Skeletal muscle satellite cell (primary cell): ENCODE measurements at regions not wholly inside any gene's neighbourhood (a gene's known extent, or its start where the extent isn't known, plus 50 kb on each side); places are given as distances from the start of the nearest gene placed in this dataset.

ENCODE experiments used
- H3K27me3 ChIP-seq: 2 replicates; pipeline ENCODE4 v1.7.0; 2013; ENCODE audit warnings: low read length; ENCODE audit not compliant: control insufficient read depth, insufficient read depth
- H3K36me3 ChIP-seq: 2 replicates; pipeline ENCODE4 v1.7.0; 2013; ENCODE audit warnings: mild to moderate bottlenecking, control low read depth, low read length; ENCODE audit not compliant: insufficient read depth
- H3K4me1 ChIP-seq: 2 replicates; pipeline ENCODE4 v1.7.0; 2013; ENCODE audit warnings: low read length; ENCODE audit not compliant: control insufficient read depth, insufficient read depth
- H3K4me2 ChIP-seq: 2 replicates; pipeline ENCODE4 v1.7.0; 2013; ENCODE audit warnings: mild to moderate bottlenecking, low read length
- H3K4me3 ChIP-seq: 2 replicates; pipeline ENCODE4 v1.7.0; 2013; ENCODE audit warnings: low read length
- H3K9ac ChIP-seq: 2 replicates; pipeline ENCODE4 v1.7.0; 2013; ENCODE audit warnings: mild to moderate bottlenecking, low read depth, low read length, moderate library complexity
- H3K9me3 ChIP-seq: replicated peaks from 2 replicates; pipeline ENCODE4 v1.7.0; 2013; ENCODE audit warnings: mild to moderate bottlenecking, control low read depth, low read length

DNA sequence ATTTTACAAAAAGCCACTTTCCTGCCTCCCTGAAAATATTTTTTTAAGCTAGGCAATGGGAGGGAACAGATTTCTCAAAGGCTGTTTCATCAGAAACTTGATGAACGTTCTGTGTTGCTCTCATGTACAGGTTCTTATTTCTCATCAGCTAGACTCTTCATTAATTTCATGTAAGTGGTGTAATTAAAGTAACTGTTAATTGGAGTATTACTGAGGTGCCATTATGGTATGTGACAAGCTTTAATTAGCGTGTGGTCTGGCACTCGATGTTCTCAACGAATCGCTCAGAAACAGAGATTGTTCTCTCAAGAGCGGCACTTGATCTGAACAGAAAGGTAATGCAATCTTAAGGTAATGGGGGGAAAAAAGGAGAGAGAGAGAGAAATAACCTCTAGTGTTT lies 81.9 kb upstream of the MYCN start:
- H3K9ac ChIP-seq, result no peak overlapping the region
- H3K4me2 ChIP-seq, result no peak overlapping the region
- no peaks in the 10 kb centered on the region for H3K36me3 ChIP-seq
- peaks cover 7% of the 10 kb centered on the region for H3K9me3 ChIP-seq
- H3K27me3 ChIP-seq, result no peaks in the 10 kb centered on the region
- H3K4me1 ChIP-seq, result no peaks in the 10 kb centered on the region
- H3K4me3 ChIP-seq, result no peak overlapping the region

GRCh38 chr2:15860051-15860663 lies 80.2 kb upstream of the MYCN start:
- peaks cover 2% of the 10 kb centered on the region for H3K9me3 ChIP-seq
- no peaks in the 10 kb centered on the region for H3K27me3 ChIP-seq
- H3K9ac ChIP-seq, result no peak overlapping the region
- no peaks in the 10 kb centered on the region for H3K36me3 ChIP-seq
- H3K4me3 ChIP-seq, result no peak overlapping the region
- H3K4me2 ChIP-seq, result no peak overlapping the region
- H3K4me1 ChIP-seq, result no peaks in the 10 kb centered on the region

GRCh38 chr2:15860760-15861159 lies 79.6 kb upstream of the MYCN start:
- Histone ChIP-seq H3K36me3 (no peaks in the 10 kb centered on the region), H3K27me3 (no peaks in the 10 kb centered on the region), H3K4me2 (no peak overlapping the region), H3K4me3 (no peak overlapping the region), H3K9ac (no peak overlapping the region), H3K9me3 (peaks cover 2% of the 10 kb centered on the region), H3K4me1 (no peaks in the 10 kb centered on the region)

GRCh38 chr2:15861172-15861822 lies 79.1 kb upstream of the MYCN start:
- H3K9ac ChIP-seq, result no peak overlapping the region
- H3K4me3 ChIP-seq, result no peak overlapping the region
- peaks cover 2% of the 10 kb centered on the region for H3K9me3 ChIP-seq
- H3K27me3 ChIP-seq, result no peaks in the 10 kb centered on the region
- no peaks in the 10 kb centered on the region for H3K4me1 ChIP-seq
- H3K4me2 ChIP-seq, result no peak overlapping the region
- no peaks in the 10 kb centered on the region for H3K36me3 ChIP-seq

GRCh38 chr2:15861898-15862297 lies 78.5 kb upstream of the MYCN start:
- no peak overlapping the region for H3K9ac ChIP-seq
- H3K4me1 ChIP-seq, result no peaks in the 10 kb centered on the region
- H3K9me3 ChIP-seq, result peaks cover 2% of the 10 kb centered on the region
- no peak overlapping the region for H3K4me3 ChIP-seq
- H3K27me3 ChIP-seq, result no peaks in the 10 kb centered on the region
- no peaks in the 10 kb centered on the region for H3K36me3 ChIP-seq
- no peak overlapping the region for H3K4me2 ChIP-seq

GRCh38 chr2:15863089-15863488 lies 77.3 kb upstream of the MYCN start:
- Histone ChIP-seq H3K36me3 (no peaks in the 10 kb centered on the region), H3K4me3 (no peak overlapping the region), H3K27me3 (no peaks in the 10 kb centered on the region), H3K4me1 (no peaks in the 10 kb centered on the region), H3K4me2 (no peak overlapping the region), H3K9ac (no peak overlapping the region), H3K9me3 (peaks cover 2% of the 10 kb centered on the region)

DNA sequence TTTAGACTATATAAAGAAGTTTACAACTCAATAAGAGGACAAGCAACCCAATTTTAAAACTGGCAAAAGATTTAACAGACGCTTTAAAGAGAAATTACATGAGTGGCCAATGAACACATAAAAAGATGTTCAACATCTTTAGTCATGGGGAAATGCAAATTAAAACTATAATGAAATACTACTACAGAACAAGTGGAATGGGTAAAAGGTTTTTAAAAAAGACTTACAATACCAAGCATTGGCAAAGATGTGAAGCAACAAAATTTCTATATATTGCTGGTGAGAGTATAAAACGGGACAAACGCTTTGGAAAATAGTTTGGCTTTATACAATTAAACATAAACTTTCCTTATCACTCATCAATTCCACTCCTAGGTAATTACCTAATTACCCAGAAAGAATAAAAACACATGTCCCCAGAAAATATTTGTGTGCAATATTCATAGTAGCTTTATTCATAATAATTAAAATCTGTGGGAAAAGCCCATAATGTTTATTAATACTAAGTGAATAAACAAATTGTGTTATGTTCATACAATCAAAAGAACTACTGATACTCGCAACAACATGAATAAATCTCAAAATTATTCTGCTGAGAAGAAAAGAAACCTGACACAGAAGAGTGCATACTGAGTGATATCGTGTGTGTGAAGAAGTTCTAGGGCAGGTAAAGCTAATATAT lies 76.7 kb upstream of the MYCN start:
- Histone ChIP-seq H3K9ac (no peak overlapping the region), H3K4me3 (no peak overlapping the region), H3K27me3 (no peaks in the 10 kb centered on the region), H3K4me2 (no peak overlapping the region), H3K36me3 (no peaks in the 10 kb centered on the region), H3K4me1 (no peaks in the 10 kb centered on the region), H3K9me3 (peaks cover 2% of the 10 kb centered on the region)

DNA sequence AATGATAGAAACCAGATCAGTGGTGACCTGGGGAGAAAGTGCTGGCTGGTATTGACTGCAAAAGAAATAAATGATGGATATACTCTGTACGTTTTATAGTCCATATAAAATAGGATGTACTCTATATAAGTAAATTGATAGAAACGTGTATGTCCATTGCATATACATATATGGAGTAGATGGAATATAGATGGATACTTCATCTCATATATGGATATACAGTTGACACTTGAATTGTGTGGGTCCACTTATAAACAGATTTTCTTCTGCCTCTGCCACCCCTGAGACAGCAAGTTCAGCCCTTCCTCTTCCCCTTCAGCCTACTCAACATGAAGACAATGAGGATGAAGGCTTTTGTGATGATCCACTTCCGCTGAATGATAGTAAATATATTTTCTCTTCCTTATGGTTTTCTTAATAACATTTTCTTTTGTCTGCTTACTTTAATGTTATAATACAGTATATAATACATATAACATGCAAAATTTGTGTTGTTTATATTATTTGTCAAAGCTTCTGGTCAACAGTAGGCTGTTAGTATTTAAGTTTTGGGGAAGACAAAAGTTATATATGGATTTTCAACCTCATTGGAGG lies 76.1 kb upstream of the MYCN start:
- Histone ChIP-seq H3K4me1 (no peaks in the 10 kb centered on the region), H3K36me3 (no peaks in the 10 kb centered on the region), H3K9me3 (no peaks in the 10 kb centered on the region), H3K4me2 (no peak overlapping the region), H3K9ac (no peak overlapping the region), H3K27me3 (no peaks in the 10 kb centered on the region), H3K4me3 (no peak overlapping the region)

GRCh38 chr2:15865923-15866322 lies 74.4 kb upstream of the MYCN start:
- H3K4me1 ChIP-seq, result no peaks in the 10 kb centered on the region

DNA sequence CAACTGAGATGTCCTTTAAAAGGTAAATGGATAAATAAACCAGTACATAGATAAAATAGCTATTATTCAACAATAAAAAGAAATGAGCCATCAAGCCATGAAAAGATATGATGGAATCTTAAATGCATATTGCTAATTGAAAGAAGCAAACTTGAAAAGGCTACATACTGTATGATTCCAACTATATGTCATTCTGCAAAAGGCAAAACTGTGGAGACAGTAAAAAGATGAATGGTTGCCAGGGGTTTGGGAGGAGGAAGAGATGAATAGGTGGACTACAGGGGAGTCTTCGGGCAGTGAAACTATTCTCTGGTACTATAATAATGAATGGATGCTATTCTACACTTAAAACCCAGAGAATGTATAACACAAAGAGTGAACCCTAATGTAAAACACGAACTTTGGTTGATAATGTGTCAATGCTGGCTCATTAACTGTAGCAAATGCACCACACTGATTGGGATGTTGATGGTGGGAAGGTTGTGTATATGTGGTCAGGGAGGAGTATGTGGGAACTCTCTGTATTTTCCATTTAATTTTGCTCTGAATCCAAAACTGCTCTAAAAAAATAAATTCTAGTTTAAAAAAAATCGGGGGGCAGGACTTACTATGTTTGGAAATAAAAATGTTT lies 73.7 kb upstream of the MYCN start:
- H3K36me3 ChIP-seq, result no peaks in the 10 kb centered on the region
- H3K4me3 ChIP-seq, result no peak overlapping the region
- H3K9ac ChIP-seq, result no peak overlapping the region
- no peak overlapping the region for H3K4me2 ChIP-seq
- no peaks in the 10 kb centered on the region for H3K27me3 ChIP-seq
- H3K9me3 ChIP-seq, result no peaks in the 10 kb centered on the region
- H3K4me1 ChIP-seq, result no peaks in the 10 kb centered on the region

More at GRCh38 chr2:15865923-15866322, 74.4 kb upstream of the MYCN start:
- H3K9me3 ChIP-seq, result no peaks in the 10 kb centered on the region
- no peak overlapping the region for H3K4me2 ChIP-seq
- H3K27me3 ChIP-seq, result no peaks in the 10 kb centered on the region
- no peak overlapping the region for H3K9ac ChIP-seq
- H3K4me3 ChIP-seq, result no peak overlapping the region
- no peaks in the 10 kb centered on the region for H3K36me3 ChIP-seq
